GM18951 (cell line): ENCODE measurements at regions not wholly inside any gene's neighbourhood (a gene's known extent, or its start where the extent isn't known, plus 50 kb on each side); places are given as distances from the start of the nearest gene placed in this dataset.

Experiments used
- POLR2A ChIP-seq: IDR thresholded peaks from 4 replicates; pipeline ENCODE4 v1.6.1; 2011; ENCODE audit warnings: mild to moderate bottlenecking; ENCODE audit not compliant: insufficient read length, insufficient read depth; ENCODE audit errors: extremely low read depth
- in situ Hi-C: fragments of 300-500 bp; cut with MboI; formaldehyde crosslinking; loops from one replicate; pipeline ENCODE4 v1.12.0; 2022; ENCODE audit warnings: low sequenced_read_pairs, mixed read lengths, inconsistent platforms; ENCODE audit not compliant: unreplicated experiment

GRCh38 chr13:31947105-31947504 is 84.5 kb upstream of the FRY start:
- in situ Hi-C loops = no loop called here
- no peak for TF ChIP-seq POLR2A

- in situ Hi-C loops = no loop called here
- TF ChIP-seq POLR2A = no peak
These were observed 84.1 kb upstream of the FRY start for GRCh38 chr13:31947506-31947905.

- in situ Hi-C loops = no loop called here
- no peak for TF ChIP-seq POLR2A
These were observed 82.1 kb upstream of the FRY start for GRCh38 chr13:31949486-31949885.

GRCh38 chr13:31950111-31950815 is 81.3 kb upstream of the FRY start:
- in situ Hi-C loops = no loop called here
- no peak for TF ChIP-seq POLR2A

GRCh38 chr13:31951215-31951678 is 80.3 kb upstream of the FRY start:
- in situ Hi-C loops = no loop called here
- TF ChIP-seq POLR2A = no peak

- in situ Hi-C loops = no loop called here
- no peak for TF ChIP-seq POLR2A
These were observed 78.8 kb upstream of the FRY start for GRCh38 chr13:31952641-31953380.

- in situ Hi-C loops = no loop called here
- no peak for TF ChIP-seq POLR2A
These were observed 76.5 kb upstream of the FRY start for GRCh38 chr13:31955101-31955500.

GRCh38 chr13:31955741-31956140 is 75.8 kb upstream of the FRY start:
- in situ Hi-C loops = no loop called here
- no peak for TF ChIP-seq POLR2A

- no peak for TF ChIP-seq POLR2A
- in situ Hi-C loops = no loop called here
These were observed 74.5 kb upstream of the FRY start for GRCh38 chr13:31956980-31957644.

GRCh38 chr13:31957772-31958171 is 73.8 kb upstream of the FRY start:
- no peak for TF ChIP-seq POLR2A
- in situ Hi-C loops = no loop called here

- TF ChIP-seq POLR2A = no peak
- in situ Hi-C loops = no loop called here
These were observed 68.7 kb upstream of the FRY start for GRCh38 chr13:31962731-31963370.

GRCh38 chr13:31963631-31964030 is 67.9 kb upstream of the FRY start:
- in situ Hi-C loops = no loop called here
- TF ChIP-seq POLR2A = no peak

GRCh38 chr13:31964168-31964567 is 67.4 kb upstream of the FRY start:
- in situ Hi-C loops = no loop called here
- TF ChIP-seq POLR2A = no peak
